Activated CD4-positive, alpha-beta memory T cell treated with anti-CD3 and anti-CD28 coated beads for 36 hours (primary cell): ENCODE measurements at regions not wholly inside any gene's neighbourhood (a gene's known extent, or its start where the extent isn't known, plus 50 kb on each side); places are given as distances from the start of the nearest gene placed in this dataset.

ENCODE experiments used
- CTCF ChIA-PET: fragments of 350-600 bp; sonication (Branson Sonifier 250); formaldehyde crosslinking; loops from one replicate; lab custom pipeline; 2021; ENCODE audit warnings: antibody characterized with exemption, inconsistent platforms; lab: Charles Lee
- POLR2A ChIA-PET: fragments of 350-600 bp; sonication (Branson Sonifier 250); formaldehyde crosslinking; loops from one replicate; lab custom pipeline; 2021; ENCODE audit warnings: antibody characterized with exemption; lab: Charles Lee
- DNase-seq: peaks from one replicate; pipeline ENCODE4 v3.0.0-alpha.2; 2020
- H3K27ac Mint-ChIP-seq: one replicate; pipeline ENCODE4 v1.8.0; 2021; ENCODE audit warnings: mixed read lengths
- H3K27me3 Mint-ChIP-seq: one replicate; pipeline ENCODE4 v1.8.0; 2021; ENCODE audit warnings: mixed read lengths
- H3K36me3 Mint-ChIP-seq: one replicate; pipeline ENCODE4 v1.8.0; 2021; ENCODE audit warnings: mixed read lengths
- H3K4me1 Mint-ChIP-seq: one replicate; pipeline ENCODE4 v1.8.0; 2021; ENCODE audit warnings: low read depth, mixed read lengths
- H3K4me3 Mint-ChIP-seq: one replicate; pipeline ENCODE4 v1.8.0; 2021; ENCODE audit warnings: mild to moderate bottlenecking, mixed read lengths
- H3K9me3 Mint-ChIP-seq: one replicate; pipeline ENCODE4 v1.8.0; 2021; ENCODE audit warnings: mixed read lengths
- intact Hi-C: fragments of 100-400 bp; cut with micrococcal nuclease; formaldehyde crosslinking; loops from one replicate; pipeline ENCODE4 v1.15.1; 2023

GRCh38 chr14:39912192-39913100, 480.2 kb upstream of the FBXO33 start:
- Mint-ChIP-seq H3K4me3 (no peak overlapping the region), H3K27ac (no peak overlapping the region), H3K4me1 (peaks cover 9% of the 10 kb centered on the region), H3K9me3 (peaks cover 4% of the 10 kb centered on the region), H3K36me3 (no peaks in the 10 kb centered on the region), H3K27me3 (no peaks in the 10 kb centered on the region)
- intact Hi-C loops = no loop called here
- peak; percentile 11 for DNase-seq
- ChIA-PET POLR2A (no interaction called here), CTCF (no interaction called here)

GRCh38 chr14:39897657-39898056, 465.4 kb upstream of the FBXO33 start:
- no peak overlapping the region for H3K27ac Mint-ChIP-seq
- ChIA-PET CTCF (no interaction called here), POLR2A (no interaction called here)
- no peaks in the 10 kb centered on the region for H3K36me3 Mint-ChIP-seq
- H3K4me3 Mint-ChIP-seq = no peak overlapping the region
- no peak for DNase-seq
- intact Hi-C loops = no loop called here
- no peaks in the 10 kb centered on the region for H3K4me1 Mint-ChIP-seq
- no peaks in the 10 kb centered on the region for H3K27me3 Mint-ChIP-seq
- H3K9me3 Mint-ChIP-seq = peaks cover 19% of the 10 kb centered on the region

- Mint-ChIP-seq H3K36me3 (no peaks in the 10 kb centered on the region), H3K4me3 (no peak overlapping the region)
- no peak for DNase-seq
Measured at GRCh38 chr14:39890026-39890425, 457.8 kb upstream of the FBXO33 start.

GRCh38 chr14:39884091-39884490, 451.9 kb upstream of the FBXO33 start:
- POLR2A ChIA-PET = no interaction called here
- H3K9me3 Mint-ChIP-seq = peaks cover 10% of the 10 kb centered on the region
- intact Hi-C loops = no loop called here
- CTCF ChIA-PET = no interaction called here
- H3K4me1 Mint-ChIP-seq = no peaks in the 10 kb centered on the region
- no peak overlapping the region for H3K4me3 Mint-ChIP-seq
- H3K27ac Mint-ChIP-seq = no peak overlapping the region
- no peaks in the 10 kb centered on the region for H3K36me3 Mint-ChIP-seq
- no peak for DNase-seq
- H3K27me3 Mint-ChIP-seq = no peaks in the 10 kb centered on the region

More at GRCh38 chr14:39890026-39890425, 457.8 kb upstream of the FBXO33 start:
- Mint-ChIP-seq H3K27me3 (no peaks in the 10 kb centered on the region), H3K27ac (no peak overlapping the region), H3K4me1 (no peaks in the 10 kb centered on the region), H3K9me3 (peaks cover 32% of the 10 kb centered on the region)
- intact Hi-C loops = no loop called here
- ChIA-PET CTCF (interaction anchor here (0.6 kb wide), 1 partner anchor 438 kb away, joined by 3 read pairs; no protein-coding TSS in a partner anchor), POLR2A (no interaction called here)

- intact Hi-C loops = no loop called here
- Mint-ChIP-seq H3K27me3 (no peaks in the 10 kb centered on the region), H3K9me3 (peaks cover 2% of the 10 kb centered on the region), H3K27ac (no peak overlapping the region), H3K4me1 (no peaks in the 10 kb centered on the region), H3K36me3 (no peaks in the 10 kb centered on the region), H3K4me3 (no peak overlapping the region)
- ChIA-PET POLR2A (no interaction called here), CTCF (no interaction called here)
- DNase-seq = no peak
Measured at GRCh38 chr14:39880965-39881364, 448.7 kb upstream of the FBXO33 start.

GRCh38 chr14:39880106-39880695, 448.0 kb upstream of the FBXO33 start:
- Mint-ChIP-seq H3K36me3 (no peaks in the 10 kb centered on the region), H3K4me1 (no peaks in the 10 kb centered on the region), H3K27ac (no peak overlapping the region), H3K4me3 (no peak overlapping the region), H3K9me3 (peaks cover 2% of the 10 kb centered on the region), H3K27me3 (no peaks in the 10 kb centered on the region)
- POLR2A ChIA-PET = no interaction called here
- no peak for DNase-seq
- intact Hi-C loops = no loop called here
- CTCF ChIA-PET = no interaction called here

- DNase-seq = no peak
- no peaks in the 10 kb centered on the region for H3K4me1 Mint-ChIP-seq
- POLR2A ChIA-PET = no interaction called here
- H3K27ac Mint-ChIP-seq = no peak overlapping the region
- CTCF ChIA-PET = interaction anchor here (0.6 kb wide), 1 partner anchor 336 kb away, joined by 3 read pairs; no protein-coding TSS in a partner anchor
- no peaks in the 10 kb centered on the region for H3K9me3 Mint-ChIP-seq
- intact Hi-C loops = no loop called here
- H3K4me3 Mint-ChIP-seq = no peak overlapping the region
- H3K27me3 Mint-ChIP-seq = no peaks in the 10 kb centered on the region
- H3K36me3 Mint-ChIP-seq = no peaks in the 10 kb centered on the region
Measured at GRCh38 chr14:39877577-39878190, 445.5 kb upstream of the FBXO33 start.

GRCh38 chr14:39876916-39877315, 444.7 kb upstream of the FBXO33 start:
- no peak overlapping the region for H3K27ac Mint-ChIP-seq
- ChIA-PET POLR2A (no interaction called here), CTCF (no interaction called here)
- no peaks in the 10 kb centered on the region for H3K4me1 Mint-ChIP-seq
- no peaks in the 10 kb centered on the region for H3K9me3 Mint-ChIP-seq
- no peaks in the 10 kb centered on the region for H3K36me3 Mint-ChIP-seq
- no peak for DNase-seq
- H3K27me3 Mint-ChIP-seq = no peaks in the 10 kb centered on the region
- no peak overlapping the region for H3K4me3 Mint-ChIP-seq
- intact Hi-C loops = no loop called here

- no peak overlapping the region for H3K27ac Mint-ChIP-seq
- H3K27me3 Mint-ChIP-seq = no peaks in the 10 kb centered on the region
- POLR2A ChIA-PET = no interaction called here
- no peaks in the 10 kb centered on the region for H3K36me3 Mint-ChIP-seq
- no peak overlapping the region for H3K4me3 Mint-ChIP-seq
- DNase-seq = no peak
- CTCF ChIA-PET = no interaction called here
- H3K4me1 Mint-ChIP-seq = no peaks in the 10 kb centered on the region
- no peaks in the 10 kb centered on the region for H3K9me3 Mint-ChIP-seq
- intact Hi-C loops = no loop called here
Measured at GRCh38 chr14:39875028-39875427, 442.8 kb upstream of the FBXO33 start.

GRCh38 chr14:39873791-39874190, 441.6 kb upstream of the FBXO33 start:
- DNase-seq = no peak
- H3K4me1 Mint-ChIP-seq = no peaks in the 10 kb centered on the region
- no peaks in the 10 kb centered on the region for H3K27me3 Mint-ChIP-seq
- POLR2A ChIA-PET = no interaction called here
- H3K9me3 Mint-ChIP-seq = no peaks in the 10 kb centered on the region
- no peak overlapping the region for H3K27ac Mint-ChIP-seq
- CTCF ChIA-PET = no interaction called here
- H3K4me3 Mint-ChIP-seq = no peak overlapping the region
- intact Hi-C loops = no loop called here
- no peaks in the 10 kb centered on the region for H3K36me3 Mint-ChIP-seq

GRCh38 chr14:39868949-39869348, 436.7 kb upstream of the FBXO33 start:
- Mint-ChIP-seq H3K36me3 (no peaks in the 10 kb centered on the region), H3K4me1 (no peaks in the 10 kb centered on the region), H3K27me3 (no peaks in the 10 kb centered on the region), H3K4me3 (no peak overlapping the region), H3K9me3 (no peaks in the 10 kb centered on the region), H3K27ac (no peak overlapping the region)
- intact Hi-C loops = no loop called here
- ChIA-PET POLR2A (no interaction called here), CTCF (no interaction called here)
- DNase-seq = no peak

- POLR2A ChIA-PET = no interaction called here
- Mint-ChIP-seq H3K9me3 (no peaks in the 10 kb centered on the region), H3K4me1 (no peaks in the 10 kb centered on the region)
Measured at GRCh38 chr14:39868251-39868650, 436.0 kb upstream of the FBXO33 start.

More at GRCh38 chr14:39868251-39868650, 436.0 kb upstream of the FBXO33 start:
- Mint-ChIP-seq H3K27me3 (no peaks in the 10 kb centered on the region), H3K36me3 (no peaks in the 10 kb centered on the region), H3K27ac (no peak overlapping the region), H3K4me3 (no peak overlapping the region)
- no peak for DNase-seq
- intact Hi-C loops = no loop called here
- CTCF ChIA-PET = no interaction called here
